IMR-90 (cell line): ENCODE measurements at regions not wholly inside any gene's neighbourhood (a gene's known extent, or its start where the extent isn't known, plus 50 kb on each side); places are given as distances from the start of the nearest gene placed in this dataset.

Source experiments
- CEBPB ChIP-seq: IDR thresholded peaks from 2 replicates; pipeline ENCODE4 v1.6.1; 2012; ENCODE audit warnings: low read depth, low read length, improper control_type of control experiment
- TF ChIP-seq, protein P1 (sequence below): conservative IDR thresholded peaks from 2 replicates; pipeline ENCODE4 v1.5.1; 2012; ENCODE audit warnings: mild to moderate bottlenecking, low read depth, low read length, improper control_type of control experiment

DNA sequence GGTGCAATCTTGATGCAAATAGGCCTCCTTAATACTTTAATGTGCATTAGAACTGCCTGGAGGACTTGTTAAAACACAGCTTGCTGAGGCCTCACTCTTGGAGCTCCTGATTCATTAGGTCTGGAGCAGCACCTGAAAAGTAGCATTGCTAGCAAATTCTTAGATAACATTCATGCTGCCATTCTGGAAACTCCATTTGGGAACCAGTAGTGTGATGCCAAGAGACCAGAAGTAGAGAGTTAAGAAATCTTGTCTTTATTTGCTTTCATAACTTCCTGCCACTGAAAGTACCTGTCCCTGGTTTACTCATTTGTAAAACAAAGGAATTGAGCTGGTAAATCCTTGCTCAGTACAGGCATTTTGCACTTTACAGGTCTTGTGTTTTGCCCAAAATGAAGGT lies 72.0 kb downstream of the RAP2B start:
- TF ChIP-seq, protein P1, sequence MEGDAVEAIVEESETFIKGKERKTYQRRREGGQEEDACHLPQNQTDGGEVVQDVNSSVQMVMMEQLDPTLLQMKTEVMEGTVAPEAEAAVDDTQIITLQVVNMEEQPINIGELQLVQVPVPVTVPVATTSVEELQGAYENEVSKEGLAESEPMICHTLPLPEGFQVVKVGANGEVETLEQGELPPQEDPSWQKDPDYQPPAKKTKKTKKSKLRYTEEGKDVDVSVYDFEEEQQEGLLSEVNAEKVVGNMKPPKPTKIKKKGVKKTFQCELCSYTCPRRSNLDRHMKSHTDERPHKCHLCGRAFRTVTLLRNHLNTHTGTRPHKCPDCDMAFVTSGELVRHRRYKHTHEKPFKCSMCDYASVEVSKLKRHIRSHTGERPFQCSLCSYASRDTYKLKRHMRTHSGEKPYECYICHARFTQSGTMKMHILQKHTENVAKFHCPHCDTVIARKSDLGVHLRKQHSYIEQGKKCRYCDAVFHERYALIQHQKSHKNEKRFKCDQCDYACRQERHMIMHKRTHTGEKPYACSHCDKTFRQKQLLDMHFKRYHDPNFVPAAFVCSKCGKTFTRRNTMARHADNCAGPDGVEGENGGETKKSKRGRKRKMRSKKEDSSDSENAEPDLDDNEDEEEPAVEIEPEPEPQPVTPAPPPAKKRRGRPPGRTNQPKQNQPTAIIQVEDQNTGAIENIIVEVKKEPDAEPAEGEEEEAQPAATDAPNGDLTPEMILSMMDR: no peak
- no peak for TF ChIP-seq CEBPB
